OCI-LY3 (cell line): ENCODE measurements at regions not wholly inside any gene's neighbourhood (a gene's known extent, or its start where the extent isn't known, plus 50 kb on each side); places are given as distances from the start of the nearest gene placed in this dataset.

Experiments used
- EZH2phosphoT487 ChIP-seq: fragments of 200-600 bp; shearing (Covaris generic); IDR thresholded peaks from 2 replicates; pipeline ENCODE4 v1.6.1; 2018; ENCODE audit warnings: antibody characterized with exemption, mixed run types, low read depth
- TF ChIP-seq, protein P1 (sequence below): fragments of 200-600, 300-600 bp; sonication (generic); IDR thresholded peaks from 2 replicates; pipeline ENCODE4 v1.5.1; 2014; ENCODE audit warnings: antibody characterized with exemption, low read length, low read depth

DNA sequence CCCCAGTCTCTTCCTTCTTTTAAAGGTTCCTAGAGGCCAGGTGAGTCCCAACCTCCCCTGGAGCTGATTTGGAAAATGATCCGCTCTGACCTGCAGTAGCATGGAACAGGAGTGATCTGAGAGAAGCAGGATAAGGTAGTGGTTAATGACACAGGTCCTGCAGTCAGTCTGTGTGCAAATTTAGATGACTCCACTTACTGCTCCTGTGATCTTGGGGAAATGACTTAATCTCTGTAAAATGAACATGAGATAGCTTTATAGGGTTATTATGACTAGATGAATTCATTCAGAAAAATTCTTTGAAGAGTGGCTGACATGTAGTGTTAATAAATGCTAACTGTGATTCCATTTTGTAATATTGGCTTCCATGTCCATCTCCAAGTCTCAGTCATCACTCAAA, 374.9 kb upstream of the CAMK1G start:
- TF ChIP-seq, protein P1, sequence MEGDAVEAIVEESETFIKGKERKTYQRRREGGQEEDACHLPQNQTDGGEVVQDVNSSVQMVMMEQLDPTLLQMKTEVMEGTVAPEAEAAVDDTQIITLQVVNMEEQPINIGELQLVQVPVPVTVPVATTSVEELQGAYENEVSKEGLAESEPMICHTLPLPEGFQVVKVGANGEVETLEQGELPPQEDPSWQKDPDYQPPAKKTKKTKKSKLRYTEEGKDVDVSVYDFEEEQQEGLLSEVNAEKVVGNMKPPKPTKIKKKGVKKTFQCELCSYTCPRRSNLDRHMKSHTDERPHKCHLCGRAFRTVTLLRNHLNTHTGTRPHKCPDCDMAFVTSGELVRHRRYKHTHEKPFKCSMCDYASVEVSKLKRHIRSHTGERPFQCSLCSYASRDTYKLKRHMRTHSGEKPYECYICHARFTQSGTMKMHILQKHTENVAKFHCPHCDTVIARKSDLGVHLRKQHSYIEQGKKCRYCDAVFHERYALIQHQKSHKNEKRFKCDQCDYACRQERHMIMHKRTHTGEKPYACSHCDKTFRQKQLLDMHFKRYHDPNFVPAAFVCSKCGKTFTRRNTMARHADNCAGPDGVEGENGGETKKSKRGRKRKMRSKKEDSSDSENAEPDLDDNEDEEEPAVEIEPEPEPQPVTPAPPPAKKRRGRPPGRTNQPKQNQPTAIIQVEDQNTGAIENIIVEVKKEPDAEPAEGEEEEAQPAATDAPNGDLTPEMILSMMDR, result no peak
- no peak for TF ChIP-seq EZH2phosphoT487
